ENCODE measurements at regions not wholly inside any gene's neighbourhood (a gene's known extent, or its start where the extent isn't known, plus 50 kb on each side); places are given as distances from the start of the nearest gene placed in this dataset.

DNA sequence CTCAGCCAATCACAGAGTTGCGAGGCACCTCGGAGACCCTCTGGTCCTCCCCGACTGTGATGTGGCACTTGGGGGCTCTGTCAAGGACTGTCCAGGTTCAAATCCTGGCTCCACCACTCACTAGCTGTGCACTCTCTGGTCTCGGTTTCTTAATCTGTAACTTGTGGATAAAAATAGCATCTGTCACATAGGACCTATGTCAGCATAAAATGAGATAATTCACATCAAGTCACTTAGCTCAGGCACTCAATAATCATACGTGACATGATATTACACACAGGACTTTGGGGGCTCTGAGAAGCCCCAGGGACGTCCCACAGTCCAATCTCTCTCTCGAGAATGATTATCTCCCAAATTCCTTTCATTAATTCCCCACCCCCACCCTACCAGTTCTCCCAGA, 166.4 kb downstream of the COPRS start:
- peak overlapping the region; percentile 4 for H3K4me3 ChIP-seq
- TF ChIP-seq, protein P1, sequence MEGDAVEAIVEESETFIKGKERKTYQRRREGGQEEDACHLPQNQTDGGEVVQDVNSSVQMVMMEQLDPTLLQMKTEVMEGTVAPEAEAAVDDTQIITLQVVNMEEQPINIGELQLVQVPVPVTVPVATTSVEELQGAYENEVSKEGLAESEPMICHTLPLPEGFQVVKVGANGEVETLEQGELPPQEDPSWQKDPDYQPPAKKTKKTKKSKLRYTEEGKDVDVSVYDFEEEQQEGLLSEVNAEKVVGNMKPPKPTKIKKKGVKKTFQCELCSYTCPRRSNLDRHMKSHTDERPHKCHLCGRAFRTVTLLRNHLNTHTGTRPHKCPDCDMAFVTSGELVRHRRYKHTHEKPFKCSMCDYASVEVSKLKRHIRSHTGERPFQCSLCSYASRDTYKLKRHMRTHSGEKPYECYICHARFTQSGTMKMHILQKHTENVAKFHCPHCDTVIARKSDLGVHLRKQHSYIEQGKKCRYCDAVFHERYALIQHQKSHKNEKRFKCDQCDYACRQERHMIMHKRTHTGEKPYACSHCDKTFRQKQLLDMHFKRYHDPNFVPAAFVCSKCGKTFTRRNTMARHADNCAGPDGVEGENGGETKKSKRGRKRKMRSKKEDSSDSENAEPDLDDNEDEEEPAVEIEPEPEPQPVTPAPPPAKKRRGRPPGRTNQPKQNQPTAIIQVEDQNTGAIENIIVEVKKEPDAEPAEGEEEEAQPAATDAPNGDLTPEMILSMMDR (IDR thresholded peaks at IDR 0.05) = no peak
- H3K4me1 ChIP-seq (ENCODE audit: control insufficient read depth in 1 of 2, low read depth in 2 of 2) = peaks cover 31 to 68% of the 10 kb centered on the region in 2 donors
- DNase-seq (ENCODE audit: low spot score) (no peak), ATAC-seq (ENCODE audit: insufficient number of reproducible peaks, low FRiP score, low read depth) (no peak)
- H3K27ac ChIP-seq = no peak overlapping the region
- no peaks in the 10 kb centered on the region for H3K27me3 ChIP-seq (replicated peaks; ENCODE audit: insufficient read depth)
- H3K36me3 ChIP-seq = no peaks in the 10 kb centered on the region
- H3K9me3 ChIP-seq = no peaks in the 10 kb centered on the region

DNA sequence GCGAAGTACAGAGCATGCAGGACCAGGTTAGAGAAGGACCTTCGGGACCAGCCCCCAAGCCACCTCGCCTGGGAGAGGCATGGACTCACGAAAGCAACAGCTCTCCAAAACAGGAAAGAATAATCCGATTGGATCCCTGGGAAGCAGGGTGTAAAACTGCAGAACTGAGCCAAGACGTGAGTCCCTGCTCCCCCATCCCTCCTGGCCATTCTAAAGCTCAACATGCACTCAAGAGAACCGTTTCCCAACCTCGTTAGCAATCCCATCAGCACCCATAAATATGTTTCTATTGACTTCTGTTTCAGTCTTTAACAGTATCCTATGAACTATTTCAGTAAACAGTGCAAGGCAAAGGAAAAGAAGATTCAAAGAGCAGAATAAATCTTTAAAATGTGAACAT, 167.0 kb downstream of the COPRS start:
- Histone ChIP-seq H3K36me3 (no peaks in the 10 kb centered on the region), H3K4me1 (ENCODE audit: control insufficient read depth in 1 of 2, low read depth in 2 of 2) (peaks cover 28 to 62% of the 10 kb centered on the region in 2 donors), H3K9me3 (no peaks in the 10 kb centered on the region), H3K4me3 (peak overlapping the region; percentile 4), H3K27ac (no peak overlapping the region), H3K27me3 (replicated peaks; ENCODE audit: insufficient read depth) (no peaks in the 10 kb centered on the region)
- DNase-seq (ENCODE audit: low spot score) = no peak
- TF ChIP-seq, protein P1 (IDR thresholded peaks at IDR 0.05) = no peak
- no peak for ATAC-seq (ENCODE audit: insufficient number of reproducible peaks, low FRiP score, low read depth)

DNA sequence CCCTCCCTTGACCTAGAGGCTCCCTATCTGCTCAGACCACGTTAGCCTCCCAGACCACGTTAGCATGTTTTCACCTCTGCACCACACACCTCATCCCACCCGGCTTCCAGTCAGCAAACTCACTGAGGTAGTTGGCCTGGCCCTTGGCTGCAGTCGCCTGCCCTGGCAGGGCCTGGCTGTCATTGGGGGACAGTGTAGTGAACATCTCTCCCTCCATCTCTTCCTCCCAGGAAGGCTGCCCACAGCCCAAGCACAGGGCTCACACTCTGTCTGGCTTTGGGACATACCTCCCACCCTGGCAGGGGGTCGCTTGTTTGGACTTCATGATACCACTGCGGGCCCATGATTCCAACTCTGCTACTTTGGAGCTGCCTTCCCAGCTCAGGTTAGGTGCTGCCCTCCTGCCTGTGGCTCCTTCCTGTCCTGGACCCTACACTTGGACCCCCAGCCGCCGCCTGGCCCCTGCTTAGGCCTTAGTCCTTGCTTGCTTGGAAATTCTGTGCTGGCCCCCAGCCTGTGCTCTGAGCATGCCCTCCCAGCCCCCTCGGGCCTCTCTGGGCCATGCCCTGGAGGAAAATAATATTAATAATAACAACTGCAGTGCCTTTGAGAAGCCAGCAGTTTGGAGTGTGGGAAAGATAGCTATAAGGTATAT, 167.7 kb downstream of the COPRS start:
- no peak for DNase-seq (ENCODE audit: low spot score)
- ATAC-seq (ENCODE audit: insufficient number of reproducible peaks, low FRiP score, low read depth) = no peak
- Histone ChIP-seq H3K9me3 (no peaks in the 10 kb centered on the region), H3K27ac (no peak overlapping the region), H3K27me3 (replicated peaks; ENCODE audit: insufficient read depth) (no peaks in the 10 kb centered on the region), H3K4me3 (no peak overlapping the region), H3K36me3 (no peaks in the 10 kb centered on the region), H3K4me1 (ENCODE audit: control insufficient read depth in 1 of 2, low read depth in 2 of 2) (peaks cover 21 to 56% of the 10 kb centered on the region in 2 donors)
- TF ChIP-seq, protein P1 (IDR thresholded peaks at IDR 0.05) = no peak

DNA sequence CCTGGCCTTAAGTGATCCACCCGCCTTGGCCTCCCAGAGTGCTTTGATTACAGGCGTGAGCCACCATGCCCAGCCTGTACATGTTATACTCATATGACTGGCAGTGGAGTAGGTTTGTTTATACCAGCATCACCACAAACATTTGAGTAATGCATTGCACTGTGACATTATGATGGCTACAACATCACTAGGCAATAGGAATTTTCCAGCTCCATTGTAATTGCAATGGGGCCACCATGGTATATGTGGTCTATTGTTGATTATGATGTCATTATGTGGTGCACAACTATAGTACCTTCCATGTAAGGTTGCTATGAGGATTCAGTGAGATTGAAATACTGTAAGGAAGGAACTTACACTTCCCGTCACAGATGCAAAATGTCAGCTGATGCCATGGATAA, 168.9 kb downstream of the COPRS start:
- TF ChIP-seq, protein P1 (IDR thresholded peaks at IDR 0.05) = no peak
- H3K9me3 ChIP-seq = no peaks in the 10 kb centered on the region
- DNase-seq (ENCODE audit: low spot score) (no peak), ATAC-seq (ENCODE audit: insufficient number of reproducible peaks, low FRiP score, low read depth) (no peak)
- no peaks in the 10 kb centered on the region for H3K36me3 ChIP-seq
- peaks cover 12 to 45% of the 10 kb centered on the region in 2 donors for H3K4me1 ChIP-seq (ENCODE audit: control insufficient read depth in 1 of 2, low read depth in 2 of 2)
- H3K27me3 ChIP-seq (replicated peaks; ENCODE audit: insufficient read depth) = no peaks in the 10 kb centered on the region
- no peak overlapping the region for H3K27ac ChIP-seq
- no peak overlapping the region for H3K4me3 ChIP-seq

DNA sequence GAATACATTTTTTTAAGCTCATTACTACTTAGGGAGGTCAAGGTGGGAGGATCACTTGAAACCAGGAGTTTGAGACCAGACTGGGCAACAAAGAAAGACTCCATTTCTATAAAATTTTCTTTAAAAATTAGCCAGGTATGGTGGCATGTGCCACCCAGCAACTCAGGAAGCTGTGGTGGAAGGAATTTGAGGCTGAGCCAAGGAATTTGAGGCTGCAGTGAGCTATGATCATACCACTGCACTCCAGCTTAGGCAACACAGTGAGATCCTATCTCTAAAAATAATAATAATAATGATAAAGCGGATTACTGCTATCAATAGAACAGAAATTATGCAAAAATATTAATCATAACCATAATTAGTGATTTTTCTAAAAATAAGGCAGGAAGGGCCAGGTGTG, 170.3 kb downstream of the COPRS start:
- Histone ChIP-seq H3K9me3 (no peaks in the 10 kb centered on the region), H3K4me3 (no peak overlapping the region), H3K4me1 (ENCODE audit: control insufficient read depth in 1 of 2, low read depth in 2 of 2) (peaks cover 10 to 30% of the 10 kb centered on the region in 2 donors), H3K36me3 (no peaks in the 10 kb centered on the region), H3K27me3 (replicated peaks; ENCODE audit: insufficient read depth) (no peaks in the 10 kb centered on the region), H3K27ac (no peak overlapping the region)
- TF ChIP-seq, protein P1 (IDR thresholded peaks at IDR 0.05) = no peak
- no peak for DNase-seq (ENCODE audit: low spot score)
- ATAC-seq (ENCODE audit: insufficient number of reproducible peaks, low FRiP score, low read depth) = no peak
